ENCODE measurements at regions not wholly inside any gene's neighbourhood (a gene's known extent, or its start where the extent isn't known, plus 50 kb on each side); places are given as distances from the start of the nearest gene placed in this dataset.
A peak's percentile ranks its signal among the peaks of the same experiment; 100 is the strongest.

GRCh38 chr4:28973587-28974350 lies 1746.4 kb upstream of the PCDH7 start:
- no peak for DNase-seq (ENCODE audit: low spot score)

- no peak for DNase-seq (ENCODE audit: low spot score)
Measured at GRCh38 chr4:28976369-28976768, 1743.8 kb upstream of the PCDH7 start.

GRCh38 chr4:29002151-29002550 lies 1718.0 kb upstream of the PCDH7 start:
- no peak for DNase-seq (ENCODE audit: low spot score)

- DNase-seq (ENCODE audit: low spot score) = no peak
Measured at GRCh38 chr4:29005838-29006237, 1714.3 kb upstream of the PCDH7 start.

- DNase-seq (ENCODE audit: low spot score) = no peak
Measured at GRCh38 chr4:29009908-29010307, 1710.3 kb upstream of the PCDH7 start.

- no peak for DNase-seq (ENCODE audit: low spot score)
Measured at GRCh38 chr4:29013341-29013740, 1706.8 kb upstream of the PCDH7 start.

GRCh38 chr4:29014555-29014954 lies 1705.6 kb upstream of the PCDH7 start:
- DNase-seq (ENCODE audit: low spot score) = no peak

- no peak for DNase-seq (ENCODE audit: low spot score)
Measured at GRCh38 chr4:29033703-29034102, 1686.5 kb upstream of the PCDH7 start.

- no peak for DNase-seq (ENCODE audit: low spot score)
Measured at GRCh38 chr4:29037501-29037900, 1682.7 kb upstream of the PCDH7 start.

GRCh38 chr4:29043411-29043810 lies 1676.8 kb upstream of the PCDH7 start:
- no peak for DNase-seq (ENCODE audit: low spot score)

- DNase-seq (ENCODE audit: low spot score) = no peak
Measured at GRCh38 chr4:29046186-29046585, 1674.0 kb upstream of the PCDH7 start.

GRCh38 chr4:29046781-29047180 lies 1673.4 kb upstream of the PCDH7 start:
- no peak for DNase-seq (ENCODE audit: low spot score)

- no peak for DNase-seq (ENCODE audit: low spot score)
Measured at GRCh38 chr4:29047341-29048041, 1672.7 kb upstream of the PCDH7 start.

GRCh38 chr4:29051381-29051965 lies 1668.7 kb upstream of the PCDH7 start:
- DNase-seq (ENCODE audit: low spot score) = no peak

GRCh38 chr4:29052266-29052665 lies 1667.9 kb upstream of the PCDH7 start:
- no peak for DNase-seq (ENCODE audit: low spot score)

- DNase-seq (ENCODE audit: low spot score) = no peak
Measured at GRCh38 chr4:29058531-29058930, 1661.6 kb upstream of the PCDH7 start.

- DNase-seq (ENCODE audit: low spot score) = no peak
Measured at GRCh38 chr4:29066861-29067260, 1653.3 kb upstream of the PCDH7 start.

- DNase-seq (ENCODE audit: low spot score) = no peak
Measured at GRCh38 chr4:29073571-29073970, 1646.6 kb upstream of the PCDH7 start.

- DNase-seq (ENCODE audit: low spot score) = no peak
Measured at GRCh38 chr4:29075366-29075765, 1644.8 kb upstream of the PCDH7 start.

GRCh38 chr4:29079260-29079659 lies 1640.9 kb upstream of the PCDH7 start:
- DNase-seq (ENCODE audit: low spot score) = no peak

- DNase-seq (ENCODE audit: low spot score) = peak; percentile 40
Measured at GRCh38 chr4:29081234-29081955, 1638.8 kb upstream of the PCDH7 start.

GRCh38 chr4:29082684-29083083 lies 1637.5 kb upstream of the PCDH7 start:
- no peak for DNase-seq (ENCODE audit: low spot score)

GRCh38 chr4:29085748-29086147 lies 1634.4 kb upstream of the PCDH7 start:
- DNase-seq (ENCODE audit: low spot score) = no peak

Data from kidney capillary endothelial cell (primary cell).